Memory B cell (primary cell): ENCODE measurements at regions not wholly inside any gene's neighbourhood (a gene's known extent, or its start where the extent isn't known, plus 50 kb on each side); places are given as distances from the start of the nearest gene placed in this dataset.

Source experiments
- ATAC-seq: fragments of 150-1000 bp; cut with Tn5 transposase; 2 replicates; pipeline ENCODE4 v1.10.0; 2021; ENCODE audit warnings: low read depth, mild to moderate bottlenecking, moderate library complexity
- DNase-seq, 2 donors: peaks; one replicate each; pipeline ENCODE4 v3.0.0; 2022; ENCODE audit warnings: low spot score in 2 of 2
- H3K27ac Mint-ChIP-seq: one replicate; pipeline ENCODE4 v1.8.0; 2022; ENCODE audit warnings: mild to moderate bottlenecking, moderate library complexity, mixed read lengths
- H3K27me3 Mint-ChIP-seq: one replicate; pipeline ENCODE4 v1.8.0; 2022; ENCODE audit warnings: mixed read lengths
- H3K36me3 Mint-ChIP-seq: one replicate; pipeline ENCODE4 v1.8.0; 2022; ENCODE audit warnings: mild to moderate bottlenecking, mixed read lengths
- H3K4me1 Mint-ChIP-seq: one replicate; pipeline ENCODE4 v1.8.0; 2022; ENCODE audit warnings: mixed read lengths
- H3K4me3 Mint-ChIP-seq: one replicate; pipeline ENCODE4 v1.8.0; 2022; ENCODE audit warnings: mild to moderate bottlenecking, moderate library complexity, mixed read lengths
- H3K9me3 Mint-ChIP-seq: one replicate; pipeline ENCODE4 v1.8.0; 2022; ENCODE audit warnings: mixed read lengths

DNA sequence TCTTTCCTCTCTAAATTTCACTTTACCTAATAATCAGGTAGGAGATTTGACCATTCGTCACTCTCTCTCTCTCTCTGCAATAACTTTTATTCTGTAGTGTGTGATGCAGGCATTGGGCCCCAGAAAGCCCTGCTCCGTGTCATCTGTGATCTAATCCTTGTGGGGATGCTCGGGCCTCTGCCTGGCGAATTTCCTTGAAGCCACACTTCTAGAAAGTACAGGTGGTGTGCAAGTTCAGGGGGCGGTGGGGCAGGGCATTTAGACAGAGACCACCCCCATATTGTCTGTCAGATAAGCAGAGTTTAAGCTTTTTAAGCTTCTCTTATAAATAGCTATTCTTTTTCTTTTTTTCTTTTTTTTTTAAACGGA is 53.4 kb upstream of the GPR12 start:
- H3K9me3 Mint-ChIP-seq, result no peaks in the 10 kb centered on the region
- DNase-seq (no peak), ATAC-seq (no peak)
- no peaks in the 10 kb centered on the region for H3K4me1 Mint-ChIP-seq
- no peak overlapping the region for H3K27ac Mint-ChIP-seq
- H3K27me3 Mint-ChIP-seq, result peaks cover 8% of the 10 kb centered on the region
- H3K4me3 Mint-ChIP-seq, result no peak overlapping the region
- no peaks in the 10 kb centered on the region for H3K36me3 Mint-ChIP-seq

DNA sequence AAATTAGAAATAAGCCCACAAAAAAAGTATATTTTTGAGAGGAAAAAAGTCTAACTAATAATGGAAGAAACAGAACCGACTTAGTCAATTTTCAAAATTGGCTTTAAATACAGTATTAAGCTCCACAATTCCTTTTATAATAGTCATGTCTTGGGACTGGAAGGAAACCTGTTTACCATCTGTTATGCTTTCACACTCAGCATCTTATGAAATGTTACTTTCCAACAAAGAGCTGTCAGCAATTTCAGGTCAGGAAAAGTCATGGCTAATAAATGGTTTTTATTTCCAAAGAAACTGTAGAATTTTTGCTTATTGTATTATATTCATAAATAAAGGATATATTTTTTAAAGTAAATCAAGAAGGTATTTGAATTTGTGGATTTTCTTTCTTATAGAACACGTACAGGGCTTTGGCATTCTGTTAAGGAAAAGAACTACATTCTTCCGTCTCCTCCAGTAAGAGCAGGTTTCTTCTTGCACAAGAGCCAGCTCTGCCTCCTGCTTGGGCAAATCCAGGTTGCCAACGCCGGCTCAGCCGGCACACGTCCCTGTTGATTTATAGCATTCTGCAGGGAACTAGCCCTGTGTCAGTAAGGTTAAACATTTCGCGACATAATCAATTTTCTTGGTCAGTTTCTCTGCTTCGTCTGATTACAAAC is 52.9 kb upstream of the GPR12 start:
- DNase-seq, result no peak
- Mint-ChIP-seq H3K27me3 (peaks cover 10% of the 10 kb centered on the region), H3K9me3 (no peaks in the 10 kb centered on the region), H3K36me3 (no peaks in the 10 kb centered on the region), H3K27ac (no peak overlapping the region), H3K4me3 (no peak overlapping the region), H3K4me1 (no peaks in the 10 kb centered on the region)
- no peak for ATAC-seq

DNA sequence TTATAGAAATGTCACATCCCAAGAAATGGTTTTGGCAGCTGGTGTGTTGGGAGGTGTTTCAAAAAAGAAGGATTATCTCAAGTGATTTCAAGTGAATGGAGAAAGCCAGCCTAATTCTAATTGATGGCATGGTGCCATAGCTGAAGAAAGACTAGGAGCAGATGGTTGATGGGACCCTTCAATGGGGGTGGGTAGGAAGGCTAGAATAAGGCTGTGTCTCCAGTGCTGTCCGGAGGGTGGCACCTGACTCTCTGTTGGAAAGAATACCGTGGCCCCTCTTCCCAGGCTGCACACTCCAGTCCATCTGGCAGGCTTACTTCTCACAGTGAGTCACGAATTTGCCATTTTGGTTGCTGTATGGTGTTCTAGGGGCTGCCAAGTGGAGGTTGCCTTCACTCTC is 51.0 kb upstream of the GPR12 start:
- H3K36me3 Mint-ChIP-seq, result no peaks in the 10 kb centered on the region
- ATAC-seq, result no peak
- H3K9me3 Mint-ChIP-seq, result peaks cover 5% of the 10 kb centered on the region
- H3K4me3 Mint-ChIP-seq, result no peak overlapping the region
- H3K27me3 Mint-ChIP-seq, result peaks cover 16% of the 10 kb centered on the region
- H3K27ac Mint-ChIP-seq, result no peak overlapping the region
- no peak for DNase-seq
- H3K4me1 Mint-ChIP-seq, result no peaks in the 10 kb centered on the region
